Mesendoderm (in vitro differentiated cells): ENCODE measurements at regions not wholly inside any gene's neighbourhood (a gene's known extent, or its start where the extent isn't known, plus 50 kb on each side); places are given as distances from the start of the nearest gene placed in this dataset.
A peak's percentile ranks its signal among the peaks of the same experiment; 100 is the strongest.

Experiments
- DNase-seq: peaks from one replicate; pipeline ENCODE4 v3.0.0; 2013
- H2AK5ac ChIP-seq: 2 replicates; pipeline ENCODE4 v1.6.1; 2013; ENCODE audit warnings: low read length, inconsistent platforms
- H2BK120ac ChIP-seq: 2 replicates; pipeline ENCODE4 v1.6.1; 2013; ENCODE audit warnings: low read depth, mild to moderate bottlenecking, low read length, moderate library complexity, mixed read lengths
- H2BK15ac ChIP-seq: replicated peaks from 2 replicates; pipeline ENCODE4 v1.6.1; 2013; ENCODE audit warnings: low read depth, mild to moderate bottlenecking, moderate library complexity
- H2BK5ac ChIP-seq: 2 replicates; pipeline ENCODE4 v1.6.1; 2013; ENCODE audit warnings: low read length, inconsistent platforms
- H3K18ac ChIP-seq: 2 replicates; pipeline ENCODE4 v1.6.1; 2013; ENCODE audit warnings: mild to moderate bottlenecking, low read length, mixed read lengths
- H3K23ac ChIP-seq: one replicate; pipeline ENCODE4 v1.6.1; 2013; ENCODE audit warnings: low read length
- H3K27ac ChIP-seq: 2 replicates; pipeline ENCODE4 v1.5.1; 2013; ENCODE audit warnings: low read depth, mild to moderate bottlenecking, inconsistent platforms, low read length, moderate library complexity
- H3K27me3 ChIP-seq: 2 replicates; pipeline ENCODE4 v1.6.1; 2013; ENCODE audit warnings: low read length, control low read depth, mild to moderate bottlenecking, inconsistent platforms; ENCODE audit not compliant: insufficient read depth, poor library complexity
- H3K36me3 ChIP-seq: 2 replicates; pipeline ENCODE4 v1.6.1; 2013; ENCODE audit warnings: low read length, inconsistent platforms; ENCODE audit not compliant: control insufficient read depth, insufficient read depth
- H3K4ac ChIP-seq: one replicate; pipeline ENCODE4 v1.6.1; 2013; ENCODE audit warnings: low read depth, mild to moderate bottlenecking, low read length, moderate library complexity
- H3K4me1 ChIP-seq: 2 replicates; pipeline ENCODE4 v1.6.1; 2013; ENCODE audit warnings: low read depth, low read length, inconsistent platforms; ENCODE audit not compliant: control insufficient read depth
- H3K4me2 ChIP-seq: 2 replicates; pipeline ENCODE4 v1.6.1; 2013; ENCODE audit warnings: low read length
- H3K4me3 ChIP-seq: 2 replicates; pipeline ENCODE4 v1.5.1; 2013; ENCODE audit warnings: mild to moderate bottlenecking, low read length
- H3K56ac ChIP-seq: one replicate; pipeline ENCODE4 v1.6.1; 2013; ENCODE audit warnings: low read length
- H3K79me1 ChIP-seq: 2 replicates; pipeline ENCODE4 v1.6.1; 2013; ENCODE audit warnings: low read length, inconsistent platforms
- H3K79me2 ChIP-seq: 2 replicates; pipeline ENCODE4 v1.6.1; 2013; ENCODE audit warnings: mild to moderate bottlenecking, low read length; ENCODE audit not compliant: control insufficient read depth, insufficient read depth
- H3K9ac ChIP-seq: 2 replicates; pipeline ENCODE4 v1.6.1; 2013; ENCODE audit warnings: low read length, inconsistent platforms
- H4K5ac ChIP-seq: one replicate; pipeline ENCODE4 v1.6.1; 2013; ENCODE audit warnings: low read length
- H4K8ac ChIP-seq: one replicate; pipeline ENCODE4 v1.6.1; 2013; ENCODE audit warnings: low read depth, mild to moderate bottlenecking, control low read depth, low read length, moderate library complexity
- WGBS: extraction: QIAGEN DNeasy Blood & Tissue Kit; methylation state at CpG from one replicate; pipeline ENCODE4 v1.1.7; 2013; ENCODE audit warnings: low lambda C conversion rate, missing lambda C conversion rate; ENCODE audit not compliant: insufficient coverage; ENCODE audit errors: extremely low coverage; 5-methylcytosine and 5-hydroxymethylcytosine counted together

- H2BK15ac ChIP-seq: no peak overlapping the region
- H3K18ac ChIP-seq: no peak overlapping the region
- H3K4me3 ChIP-seq: no peak overlapping the region
- no peak overlapping the region for H3K23ac ChIP-seq
- no peak overlapping the region for H3K56ac ChIP-seq
- no peak overlapping the region for H2BK120ac ChIP-seq
- H3K79me1 ChIP-seq: no peaks in the 10 kb centered on the region
- H2AK5ac ChIP-seq: no peak overlapping the region
- H3K27ac ChIP-seq: no peak overlapping the region
- WGBS: no CpG with 5 or more reads among the region's 1 CpG
- no peak overlapping the region for H3K4me2 ChIP-seq
- H2BK5ac ChIP-seq: no peak overlapping the region
- H4K5ac ChIP-seq: no peak overlapping the region
- no peaks in the 10 kb centered on the region for H3K36me3 ChIP-seq
- no peak overlapping the region for H3K9ac ChIP-seq
- H4K8ac ChIP-seq: no peak overlapping the region
- no peak overlapping the region for H3K4ac ChIP-seq
- no peak for DNase-seq
- H3K4me1 ChIP-seq: no peaks in the 10 kb centered on the region
- H3K27me3 ChIP-seq: no peaks in the 10 kb centered on the region
- no peaks in the 10 kb centered on the region for H3K79me2 ChIP-seq
These were observed 528.6 kb upstream of the CLINT1 start for GRCh38 chr5:158387499-158387898.

- Histone ChIP-seq H3K4me2 (no peak overlapping the region), H3K79me2 (no peaks in the 10 kb centered on the region), H3K18ac (no peak overlapping the region), H3K27me3 (no peaks in the 10 kb centered on the region), H3K4me3 (no peak overlapping the region), H3K4me1 (no peaks in the 10 kb centered on the region), H3K36me3 (no peaks in the 10 kb centered on the region), H2AK5ac (no peak overlapping the region), H3K27ac (no peak overlapping the region), H4K5ac (no peak overlapping the region), H3K4ac (no peak overlapping the region), H2BK5ac (no peak overlapping the region), H4K8ac (no peak overlapping the region), H3K79me1 (no peaks in the 10 kb centered on the region), H2BK15ac (no peak overlapping the region), H3K9ac (no peak overlapping the region), H3K56ac (no peak overlapping the region), H3K23ac (no peak overlapping the region), H2BK120ac (no peak overlapping the region)
- no peak for DNase-seq
- no CpG with 5 or more reads among the region's 3 CpGs for WGBS
These were observed 527.0 kb upstream of the CLINT1 start for GRCh38 chr5:158385982-158386381.

- Histone ChIP-seq H4K8ac (no peak overlapping the region), H3K4me2 (no peak overlapping the region), H3K4me3 (no peak overlapping the region), H3K9ac (no peak overlapping the region), H2BK5ac (no peak overlapping the region), H4K5ac (no peak overlapping the region), H3K27ac (no peak overlapping the region), H3K56ac (no peak overlapping the region), H3K23ac (no peak overlapping the region), H3K4ac (no peak overlapping the region), H3K27me3 (no peaks in the 10 kb centered on the region), H3K18ac (no peak overlapping the region), H3K4me1 (no peaks in the 10 kb centered on the region), H3K79me2 (no peaks in the 10 kb centered on the region), H2AK5ac (no peak overlapping the region), H3K36me3 (no peaks in the 10 kb centered on the region), H3K79me1 (no peaks in the 10 kb centered on the region), H2BK15ac (no peak overlapping the region), H2BK120ac (no peak overlapping the region)
- DNase-seq: no peak
- WGBS: no CpG with 5 or more reads among the region's 1 CpG
These were observed 525.9 kb upstream of the CLINT1 start for GRCh38 chr5:158384535-158385481.

- Histone ChIP-seq H3K9ac (no peak overlapping the region), H3K79me2 (no peaks in the 10 kb centered on the region), H3K4me2 (no peak overlapping the region), H3K18ac (no peak overlapping the region), H3K4me1 (no peaks in the 10 kb centered on the region), H2BK5ac (no peak overlapping the region), H4K5ac (no peak overlapping the region), H4K8ac (no peak overlapping the region), H3K27me3 (no peaks in the 10 kb centered on the region), H3K23ac (no peak overlapping the region), H3K79me1 (no peaks in the 10 kb centered on the region), H3K4me3 (no peak overlapping the region), H3K4ac (no peak overlapping the region), H2BK15ac (no peak overlapping the region), H3K56ac (no peak overlapping the region), H3K36me3 (no peaks in the 10 kb centered on the region), H2AK5ac (no peak overlapping the region), H2BK120ac (no peak overlapping the region), H3K27ac (no peak overlapping the region)
- WGBS: no CpG with 5 or more reads among the region's 1 CpG
- no peak for DNase-seq
These were observed 524.5 kb upstream of the CLINT1 start for GRCh38 chr5:158383486-158383885.

GRCh38 chr5:158382473-158382872 lies 523.5 kb upstream of the CLINT1 start:
- Histone ChIP-seq H3K18ac (no peak overlapping the region), H3K9ac (no peak overlapping the region), H2BK15ac (no peak overlapping the region), H3K4me3 (no peak overlapping the region), H2AK5ac (no peak overlapping the region), H3K79me2 (no peaks in the 10 kb centered on the region), H3K27ac (no peak overlapping the region), H3K27me3 (no peaks in the 10 kb centered on the region), H4K5ac (no peak overlapping the region), H3K36me3 (no peaks in the 10 kb centered on the region), H2BK5ac (no peak overlapping the region), H3K56ac (no peak overlapping the region), H3K23ac (no peak overlapping the region), H3K79me1 (no peaks in the 10 kb centered on the region), H3K4ac (no peak overlapping the region), H3K4me1 (no peaks in the 10 kb centered on the region), H2BK120ac (no peak overlapping the region), H3K4me2 (no peak overlapping the region), H4K8ac (no peak overlapping the region)
- WGBS: no CpG with 5 or more reads among the region's 2 CpGs
- DNase-seq: peak; percentile 83
